HG03442 (cell line): ENCODE measurements at regions not wholly inside any gene's neighbourhood (a gene's known extent, or its start where the extent isn't known, plus 50 kb on each side); places are given as distances from the start of the nearest gene placed in this dataset.

Experiments used
- ATAC-seq: cut with Tn5 transposase; IDR thresholded peaks from one replicate; pipeline ENCODE4 v1.9.1; 2021; ENCODE audit warnings: mild to moderate bottlenecking, moderate library complexity; ENCODE audit not compliant: unreplicated experiment

- peak; percentile 49 for ATAC-seq
Measured at GRCh38 chr4:57442831-57443291, 332.7 kb upstream of the IGFBP7 start.

GRCh38 chr4:57442241-57442640 lies 332.1 kb upstream of the IGFBP7 start:
- ATAC-seq, result no peak

GRCh38 chr4:57437649-57438048 lies 327.5 kb upstream of the IGFBP7 start:
- ATAC-seq, result no peak

- no peak for ATAC-seq
Measured at GRCh38 chr4:57435300-57435699, 325.1 kb upstream of the IGFBP7 start.

GRCh38 chr4:57430726-57431125 lies 320.5 kb upstream of the IGFBP7 start:
- no peak for ATAC-seq

- ATAC-seq, result peak; percentile 82
Measured at GRCh38 chr4:57426779-57427395, 316.7 kb upstream of the IGFBP7 start.

- no peak for ATAC-seq
Measured at GRCh38 chr4:57425610-57426009, 315.4 kb upstream of the IGFBP7 start.

- no peak for ATAC-seq
Measured at GRCh38 chr4:57424232-57424897, 314.2 kb upstream of the IGFBP7 start.

GRCh38 chr4:57418133-57418532 lies 307.9 kb upstream of the IGFBP7 start:
- no peak for ATAC-seq

GRCh38 chr4:57412259-57413054 lies 302.3 kb upstream of the IGFBP7 start:
- ATAC-seq, result no peak

GRCh38 chr4:57410331-57411052 lies 300.3 kb upstream of the IGFBP7 start:
- ATAC-seq, result no peak

- ATAC-seq, result no peak
Measured at GRCh38 chr4:57405359-57405758, 295.2 kb upstream of the IGFBP7 start.

- ATAC-seq, result no peak
Measured at GRCh38 chr4:57404483-57404882, 294.3 kb upstream of the IGFBP7 start.

- no peak for ATAC-seq
Measured at GRCh38 chr4:57403591-57403990, 293.4 kb upstream of the IGFBP7 start.

- no peak for ATAC-seq
Measured at GRCh38 chr4:57401586-57401985, 291.4 kb upstream of the IGFBP7 start.

- ATAC-seq, result no peak
Measured at GRCh38 chr4:57378766-57379165, 268.6 kb upstream of the IGFBP7 start.

GRCh38 chr4:57374866-57375595 lies 264.8 kb upstream of the IGFBP7 start:
- no peak for ATAC-seq

- no peak for ATAC-seq
Measured at GRCh38 chr4:57373991-57374390, 263.8 kb upstream of the IGFBP7 start.

GRCh38 chr4:57371671-57372070 lies 261.5 kb upstream of the IGFBP7 start:
- no peak for ATAC-seq

GRCh38 chr4:57370691-57371090 lies 260.5 kb upstream of the IGFBP7 start:
- ATAC-seq, result no peak

GRCh38 chr4:57369446-57369845 lies 259.3 kb upstream of the IGFBP7 start:
- ATAC-seq, result no peak
